ENCODE measurements at regions not wholly inside any gene's neighbourhood (a gene's known extent, or its start where the extent isn't known, plus 50 kb on each side); places are given as distances from the start of the nearest gene placed in this dataset.

DNA sequence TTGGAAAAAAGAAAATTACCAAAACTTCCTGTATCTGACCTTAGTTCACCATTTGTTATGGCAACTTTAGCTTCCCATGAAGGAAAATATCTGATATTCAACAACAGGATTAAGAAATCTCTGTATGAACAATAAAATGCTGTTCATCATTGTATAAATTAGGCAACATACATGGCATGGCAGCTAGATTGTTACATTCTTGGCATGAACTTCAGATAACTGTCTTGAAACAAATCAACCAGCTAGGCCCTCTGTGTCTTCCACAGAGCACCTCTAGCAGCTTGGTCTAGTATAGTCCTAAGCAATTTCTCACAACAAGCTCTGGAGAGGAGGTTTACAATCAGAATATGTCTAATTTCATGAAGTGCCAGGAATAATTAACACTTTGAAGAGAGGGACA lies 105.4 kb upstream of the PCDH7 start:
- no peak for TF ChIP-seq CTCF (IDR thresholded peaks at IDR 0.05)
- H3K36me3 ChIP-seq (ENCODE audit: low read depth), result no peaks in the 10 kb centered on the region
- intact Hi-C loops (cut with DNase I, micrococcal nuclease), result no loop called here
- ATAC-seq, result no peak
- DNase-seq, result no peak
- H3K4me3 ChIP-seq, result no peak overlapping the region
- H3K9me3 ChIP-seq, result no peaks in the 10 kb centered on the region
- H3K4me1 ChIP-seq (ENCODE audit: low read depth), result peaks cover 6% of the 10 kb centered on the region

- Histone ChIP-seq H3K9me3 (no peaks in the 10 kb centered on the region), H3K4me3 (no peak overlapping the region), H3K36me3 (ENCODE audit: low read depth) (no peaks in the 10 kb centered on the region), H3K4me1 (ENCODE audit: low read depth) (peaks cover 6% of the 10 kb centered on the region)
- intact Hi-C loops (cut with DNase I, micrococcal nuclease), result no loop called here
- ATAC-seq (peak; percentile 56), DNase-seq (peak in 1 of 3 donors; percentile 4)
- TF ChIP-seq CTCF (IDR thresholded peaks at IDR 0.05), result no peak
These were observed 103.1 kb upstream of the PCDH7 start for GRCh38 chr4:30616942-30617646.

- no peak for TF ChIP-seq CTCF (IDR thresholded peaks at IDR 0.05)
- Histone ChIP-seq H3K36me3 (ENCODE audit: low read depth) (no peaks in the 10 kb centered on the region), H3K9me3 (no peaks in the 10 kb centered on the region), H3K4me3 (no peak overlapping the region), H3K4me1 (ENCODE audit: low read depth) (peaks cover 6% of the 10 kb centered on the region)
- no peak for DNase-seq
- intact Hi-C loops (cut with DNase I, micrococcal nuclease), result no loop called here
- peak; percentile 85 for ATAC-seq
These were observed 102.3 kb upstream of the PCDH7 start for GRCh38 chr4:30617836-30618235.

GRCh38 chr4:30619679-30620078 lies 100.5 kb upstream of the PCDH7 start:
- peaks cover 6% of the 10 kb centered on the region for H3K4me1 ChIP-seq (ENCODE audit: low read depth)
- no peak for ATAC-seq
- intact Hi-C loops (cut with DNase I, micrococcal nuclease), result no loop called here
- H3K4me3 ChIP-seq, result no peak overlapping the region
- no peaks in the 10 kb centered on the region for H3K9me3 ChIP-seq
- no peak for TF ChIP-seq CTCF (IDR thresholded peaks at IDR 0.05)
- H3K36me3 ChIP-seq (ENCODE audit: low read depth), result no peaks in the 10 kb centered on the region
- DNase-seq, result no peak

DNA sequence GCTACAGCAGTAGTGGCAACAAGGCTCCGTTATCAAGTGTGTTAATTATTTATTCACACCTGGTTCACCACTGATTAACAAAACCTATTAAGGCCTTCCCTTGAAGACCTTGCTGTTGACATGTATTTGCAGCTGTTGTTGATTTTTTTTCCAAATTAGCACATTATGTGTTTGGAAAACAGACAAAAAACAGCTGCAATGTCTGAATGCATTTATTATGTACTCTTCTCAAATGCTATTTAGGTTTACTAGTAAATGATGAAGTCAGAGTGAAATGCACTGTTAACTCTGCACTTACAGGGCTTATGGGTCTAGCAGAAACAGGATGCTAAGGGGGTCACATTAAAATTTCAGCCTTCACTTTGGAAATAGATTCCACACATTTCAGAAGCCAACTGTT lies 99.5 kb upstream of the PCDH7 start:
- no peak for ATAC-seq
- H3K4me1 ChIP-seq (ENCODE audit: low read depth), result peaks cover 6% of the 10 kb centered on the region
- H3K4me3 ChIP-seq, result no peak overlapping the region
- intact Hi-C loops (cut with DNase I, micrococcal nuclease), result no loop called here
- DNase-seq, result no peak
- TF ChIP-seq CTCF (IDR thresholded peaks at IDR 0.05), result no peak
- no peaks in the 10 kb centered on the region for H3K9me3 ChIP-seq
- H3K36me3 ChIP-seq (ENCODE audit: low read depth), result no peaks in the 10 kb centered on the region

GRCh38 chr4:30630431-30630830 lies 89.7 kb upstream of the PCDH7 start:
- DNase-seq, result no peak
- intact Hi-C loops (cut with DNase I, micrococcal nuclease), result no loop called here
- no peaks in the 10 kb centered on the region for H3K9me3 ChIP-seq

More at GRCh38 chr4:30630431-30630830, 89.7 kb upstream of the PCDH7 start:
- H3K36me3 ChIP-seq (ENCODE audit: low read depth), result no peaks in the 10 kb centered on the region
- ATAC-seq, result no peak
- H3K4me3 ChIP-seq, result no peak overlapping the region
- no peaks in the 10 kb centered on the region for H3K4me1 ChIP-seq (ENCODE audit: low read depth)
- no peak for TF ChIP-seq CTCF (IDR thresholded peaks at IDR 0.05)
